K562 (cell line): ENCODE measurements at regions not wholly inside any gene's neighbourhood (a gene's known extent, or its start where the extent isn't known, plus 50 kb on each side); places are given as distances from the start of the nearest gene placed in this dataset.

Source experiments
- BDP1 ChIP-seq: IDR thresholded peaks from 3 replicates; pipeline ENCODE4 v1.6.1; 2011; ENCODE audit not compliant: insufficient read length, insufficient read depth
- BRD9 ChIP-seq: fragments of 450-650 bp; IDR thresholded peaks from 2 replicates; pipeline ENCODE4 v1.6.1; 2018; ENCODE audit warnings: low read depth; ENCODE audit not compliant: partially characterized antibody
- CBX1 ChIP-seq: sonication (generic); IDR thresholded peaks from 2 replicates; pipeline ENCODE4 v1.6.1; 2016; ENCODE audit warnings: antibody characterized with exemption, low read depth, mild to moderate bottlenecking
- FOXJ3 ChIP-seq: sonication (generic); formaldehyde crosslinking; IDR thresholded peaks from 2 replicates; pipeline ENCODE4 v1.4.0; 2020; ENCODE audit warnings: mild to moderate bottlenecking, missing genetic modification reagents
- GABPB2 ChIP-seq: fragments of 250-450 bp; sonication (Bioruptor Pico); conservative IDR thresholded peaks from 2 replicates; pipeline ENCODE4 v1.5.1; 2021; ENCODE audit warnings: mild to moderate bottlenecking
- GATAD2A ChIP-seq: fragments of 450-650 bp; IDR thresholded peaks from 2 replicates; pipeline ENCODE4 v1.6.1; 2017
- MCM2 ChIP-seq: fragments of 450-650 bp; IDR thresholded peaks from 2 replicates; pipeline ENCODE4 v1.6.1; 2017; ENCODE audit warnings: low read depth, mild to moderate bottlenecking
- NFE2L1 ChIP-seq: fragments of 450-650 bp; IDR thresholded peaks from 2 replicates; pipeline ENCODE4 v1.6.1; 2016; ENCODE audit warnings: missing genetic modification characterization, low read depth, mild to moderate bottlenecking, missing compliant biosample characterization, moderate library complexity, borderline replicate concordance
- POU5F1 ChIP-seq: fragments of 150-350 bp; IDR thresholded peaks from 2 replicates; pipeline ENCODE4 v1.6.1; 2014; ENCODE audit warnings: borderline replicate concordance, low read length, low read depth, mild to moderate bottlenecking; ENCODE audit not compliant: partially characterized antibody
- RBM14 ChIP-seq: fragments of 200-400 bp; formaldehyde crosslinking; IDR thresholded peaks from 2 replicates; pipeline ENCODE4 v1.6.1; 2018; ENCODE audit warnings: low read depth, mild to moderate bottlenecking, low read length, moderate library complexity, borderline replicate concordance; ENCODE audit not compliant: insufficient read depth
- SMAD1 ChIP-seq: fragments of 150-350 bp; IDR thresholded peaks from 2 replicates; pipeline ENCODE4 v1.6.1; 2014; ENCODE audit warnings: low read length, low read depth; ENCODE audit not compliant: partially characterized antibody
- STAT5A ChIP-seq: IDR thresholded peaks from 2 replicates; pipeline ENCODE4 v1.6.1; 2012; ENCODE audit warnings: low read length, inconsistent platforms, borderline replicate concordance
- TFE3 ChIP-seq: fragments of 450-650 bp; formaldehyde crosslinking; IDR thresholded peaks from 2 replicates; pipeline ENCODE4 v1.4.0; 2020; ENCODE audit warnings: mild to moderate bottlenecking, mixed read lengths
- ZFX ChIP-seq: sonication (generic); formaldehyde crosslinking; IDR thresholded peaks from 2 replicates; pipeline ENCODE4 v1.8.0; 2022; ENCODE audit warnings: mild to moderate bottlenecking, missing genetic modification reagents, moderate library complexity
- ZNF146 ChIP-seq: IDR thresholded peaks from one replicate; pipeline ENCODE4 v1.6.1; 2018; ENCODE audit warnings: missing compliant biosample characterization; ENCODE audit not compliant: unreplicated experiment
- ZNF174 ChIP-seq: fragments of 250-450 bp; sonication (Bioruptor Pico); IDR thresholded peaks from 2 replicates; pipeline ENCODE4 v1.4.0; 2020; ENCODE audit warnings: mild to moderate bottlenecking
- ZNF584 ChIP-seq: fragments of 200-800 bp; sonication (Bioruptor generic); IDR thresholded peaks from 2 replicates; pipeline ENCODE4 v1.6.1; 2016; ENCODE audit warnings: low read depth, mild to moderate bottlenecking, missing genetic modification characterization, missing compliant biosample characterization
- TF ChIP-seq, protein P1 (sequence below): fragments of 450-650 bp; IDR thresholded peaks from one replicate; pipeline ENCODE4 v1.6.1; 2018; ENCODE audit warnings: mild to moderate bottlenecking, moderate library complexity; ENCODE audit not compliant: partially characterized antibody
- TF ChIP-seq, protein P2 (sequence below): fragments of 250-450 bp; sonication (Bioruptor Pico); IDR thresholded peaks from 2 replicates; pipeline ENCODE4 v1.8.0; 2022; ENCODE audit warnings: inconsistent platforms, mild to moderate bottlenecking, moderate library complexity, borderline replicate concordance
- TF ChIP-seq, protein P3 (sequence below), 2 experiments: fragments of 450-650 bp; conservative IDR thresholded peaks; 2 replicates each; pipeline ENCODE4 v1.6.1; 2017; ENCODE audit warnings: mild to moderate bottlenecking in 2 of 2, moderate library complexity in 2 of 2
- TF ChIP-seq, protein P4 (sequence below), 3 experiments: fragments of 200-800 bp in 1 of 3; sonication (Bioruptor generic) in 1 of 3; sonication (generic) in 1 of 3; formaldehyde crosslinking in 1 of 3; IDR thresholded peaks; 2 replicates each; pipeline versions ENCODE4 v1.6.1 to v1.8.0; 2016 to 2022; ENCODE audit warnings: mild to moderate bottlenecking in 2 of 3, missing compliant biosample characterization in 2 of 3, missing genetic modification characterization in 2 of 3, missing genetic modification reagents in 1 of 3

GRCh38 chr16:85491058-85491771 lies 121.9 kb upstream of the GSE1 start (continued):
- TF ChIP-seq, protein P1, sequence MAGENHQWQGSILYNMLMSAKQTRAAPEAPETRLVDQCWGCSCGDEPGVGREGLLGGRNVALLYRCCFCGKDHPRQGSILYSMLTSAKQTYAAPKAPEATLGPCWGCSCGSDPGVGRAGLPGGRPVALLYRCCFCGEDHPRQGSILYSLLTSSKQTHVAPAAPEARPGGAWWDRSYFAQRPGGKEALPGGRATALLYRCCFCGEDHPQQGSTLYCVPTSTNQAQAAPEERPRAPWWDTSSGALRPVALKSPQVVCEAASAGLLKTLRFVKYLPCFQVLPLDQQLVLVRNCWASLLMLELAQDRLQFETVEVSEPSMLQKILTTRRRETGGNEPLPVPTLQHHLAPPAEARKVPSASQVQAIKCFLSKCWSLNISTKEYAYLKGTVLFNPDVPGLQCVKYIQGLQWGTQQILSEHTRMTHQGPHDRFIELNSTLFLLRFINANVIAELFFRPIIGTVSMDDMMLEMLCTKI, result no peak
- TF ChIP-seq SMAD1 (no peak), FOXJ3 (CRISPR knock-in tag) (no peak), ZFX (peak; percentile 82), MCM2 (no peak), POU5F1 (no peak), BDP1 (no peak), STAT5A (no peak), GATAD2A (0 out of 2 replicates have a peak, but pooled peaks have one; percentile 64), BRD9 (no peak), GABPB2 (CRISPR knock-in tag) (no peak), ZNF584 (CRISPR knock-in tag) (no peak), CBX1 (no peak), NFE2L1 (no peak), ZNF146 (CRISPR knock-in tag) (no peak), TFE3 (no peak), ZNF174 (CRISPR knock-in tag) (no peak), RBM14 (no peak)
- TF ChIP-seq, protein P2, sequence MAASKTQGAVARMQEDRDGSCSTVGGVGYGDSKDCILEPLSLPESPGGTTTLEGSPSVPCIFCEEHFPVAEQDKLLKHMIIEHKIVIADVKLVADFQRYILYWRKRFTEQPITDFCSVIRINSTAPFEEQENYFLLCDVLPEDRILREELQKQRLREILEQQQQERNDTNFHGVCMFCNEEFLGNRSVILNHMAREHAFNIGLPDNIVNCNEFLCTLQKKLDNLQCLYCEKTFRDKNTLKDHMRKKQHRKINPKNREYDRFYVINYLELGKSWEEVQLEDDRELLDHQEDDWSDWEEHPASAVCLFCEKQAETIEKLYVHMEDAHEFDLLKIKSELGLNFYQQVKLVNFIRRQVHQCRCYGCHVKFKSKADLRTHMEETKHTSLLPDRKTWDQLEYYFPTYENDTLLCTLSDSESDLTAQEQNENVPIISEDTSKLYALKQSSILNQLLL (CRISPR knock-in tag), result no peak
- TF ChIP-seq, protein P3, sequence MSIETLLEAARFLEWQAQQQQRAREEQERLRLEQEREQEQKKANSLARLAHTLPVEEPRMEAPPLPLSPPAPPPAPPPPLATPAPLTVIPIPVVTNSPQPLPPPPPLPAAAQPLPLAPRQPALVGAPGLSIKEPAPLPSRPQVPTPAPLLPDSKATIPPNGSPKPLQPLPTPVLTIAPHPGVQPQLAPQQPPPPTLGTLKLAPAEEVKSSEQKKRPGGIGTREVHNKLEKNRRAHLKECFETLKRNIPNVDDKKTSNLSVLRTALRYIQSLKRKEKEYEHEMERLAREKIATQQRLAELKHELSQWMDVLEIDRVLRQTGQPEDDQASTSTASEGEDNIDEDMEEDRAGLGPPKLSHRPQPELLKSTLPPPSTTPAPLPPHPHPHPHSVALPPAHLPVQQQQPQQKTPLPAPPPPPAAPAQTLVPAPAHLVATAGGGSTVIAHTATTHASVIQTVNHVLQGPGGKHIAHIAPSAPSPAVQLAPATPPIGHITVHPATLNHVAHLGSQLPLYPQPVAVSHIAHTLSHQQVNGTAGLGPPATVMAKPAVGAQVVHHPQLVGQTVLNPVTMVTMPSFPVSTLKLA (conservative IDR thresholded peaks at IDR 0.05), result peak in 1 of 2 experiments; percentile 25; a peak in 1 of 4 replicates
- TF ChIP-seq, protein P4, sequence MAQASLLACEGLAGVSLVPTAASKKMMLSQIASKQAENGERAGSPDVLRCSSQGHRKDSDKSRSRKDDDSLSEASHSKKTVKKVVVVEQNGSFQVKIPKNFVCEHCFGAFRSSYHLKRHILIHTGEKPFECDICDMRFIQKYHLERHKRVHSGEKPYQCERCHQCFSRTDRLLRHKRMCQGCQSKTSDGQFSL (CRISPR knock-in tag; IDR thresholded peaks at IDR 0.05), result no peak
- TF ChIP-seq, protein P4 (tag; IDR thresholded peaks at IDR 0.05), result no peak
